ENCODE measurements at regions not wholly inside any gene's neighbourhood (a gene's known extent, or its start where the extent isn't known, plus 50 kb on each side); places are given as distances from the start of the nearest gene placed in this dataset.
"Not testable (repeated sequence)": the region's sequence is repeated elsewhere in the genome, so short reads cannot be mapped to it uniquely, and the experiment has no call there.

GRCh38 chr21:10354851-10355578, 166.4 kb upstream of the TPTE start:
- intact Hi-C loops (cut with micrococcal nuclease); H3K4me2 ChIP-seq (ENCODE audit: insufficient read depth, low read length); in situ Hi-C loops (cut with MboI); H4K20me1 ChIP-seq (replicated peaks; ENCODE audit: control insufficient read depth, insufficient read depth, low read length); POLR2A ChIA-PET; H3K9me3 ChIP-seq (replicated peaks; ENCODE audit: control insufficient read depth, insufficient read depth, low read depth, low read length); H3K27me3 ChIP-seq (ENCODE audit: control insufficient read depth in 2 of 2, insufficient read depth in 2 of 2, low read length in 2 of 2); H3K4me1 ChIP-seq (replicated peaks in 1 of 2; ENCODE audit: control insufficient read depth in 2 of 2, insufficient read depth in 2 of 2, low read length in 2 of 2); H3K9me1 ChIP-seq (ENCODE audit: control insufficient read depth, insufficient read depth, low read length); H3K4me3 ChIP-seq; H3K79me2 ChIP-seq (ENCODE audit: control insufficient read depth, insufficient read depth, low read length); FAIRE-seq; H3K9ac ChIP-seq (ENCODE audit: insufficient read depth in 1 of 2, low read depth in 2 of 2, low read length in 2 of 2); DNase-seq (ENCODE audit: extremely low read depth in 1 of 4, low spot score in 3 of 4); CTCF ChIA-PET (ENCODE audit: low intra/inter-chr PET ratio); BruUV-seq (replicated peaks); H3K36me3 ChIP-seq (ENCODE audit: control insufficient read depth, insufficient read depth, low read length); H3K27ac ChIP-seq (ENCODE audit: extremely low read depth, low read depth, low read length): not testable (repeated sequence)
- 0 out of 2 replicates have a peak overlapping the region, but pooled peaks have one; percentile 2 for H2AFZ ChIP-seq (ENCODE audit: low read depth, low read length)
- WGBS (ENCODE audit: insufficient coverage, low coverage, missing lambda C conversion rate), result 3% methylated on average over 5 of the region's 5 CpGs
- ATAC-seq, result peak; percentile 67

- intact Hi-C loops (cut with micrococcal nuclease); BruUV-seq (replicated peaks); DNase-seq (ENCODE audit: extremely low read depth in 1 of 4, low spot score in 3 of 4); POLR2A ChIA-PET; in situ Hi-C loops (cut with MboI); H3K4me3 ChIP-seq; H3K4me2 ChIP-seq (ENCODE audit: insufficient read depth, low read length); FAIRE-seq; H3K9me1 ChIP-seq (ENCODE audit: control insufficient read depth, insufficient read depth, low read length); H3K27ac ChIP-seq (ENCODE audit: extremely low read depth, low read depth, low read length); H3K9me3 ChIP-seq (replicated peaks; ENCODE audit: control insufficient read depth, insufficient read depth, low read depth, low read length); H3K79me2 ChIP-seq (ENCODE audit: control insufficient read depth, insufficient read depth, low read length); H4K20me1 ChIP-seq (replicated peaks; ENCODE audit: control insufficient read depth, insufficient read depth, low read length); H3K9ac ChIP-seq (ENCODE audit: insufficient read depth in 1 of 2, low read depth in 2 of 2, low read length in 2 of 2); H3K27me3 ChIP-seq (ENCODE audit: control insufficient read depth in 2 of 2, insufficient read depth in 2 of 2, low read length in 2 of 2); H2AFZ ChIP-seq (ENCODE audit: low read depth, low read length); H3K36me3 ChIP-seq (ENCODE audit: control insufficient read depth, insufficient read depth, low read length); CTCF ChIA-PET (ENCODE audit: low intra/inter-chr PET ratio); ATAC-seq; H3K4me1 ChIP-seq (replicated peaks in 1 of 2; ENCODE audit: control insufficient read depth in 2 of 2, insufficient read depth in 2 of 2, low read length in 2 of 2): not testable (repeated sequence)
- WGBS (ENCODE audit: insufficient coverage, low coverage, missing lambda C conversion rate), result 0% methylated on average over 2 of the region's 2 CpGs
Measured at GRCh38 chr21:10359120-10359519, 162.3 kb upstream of the TPTE start.

- WGBS (ENCODE audit: insufficient coverage, low coverage, missing lambda C conversion rate), result 0% methylated on average over 4 of the region's 4 CpGs
- H3K27me3 ChIP-seq (ENCODE audit: control insufficient read depth in 2 of 2, insufficient read depth in 2 of 2, low read length in 2 of 2); H3K4me1 ChIP-seq (replicated peaks in 1 of 2; ENCODE audit: control insufficient read depth in 2 of 2, insufficient read depth in 2 of 2, low read length in 2 of 2); FAIRE-seq; DNase-seq (ENCODE audit: extremely low read depth in 1 of 4, low spot score in 3 of 4); H3K9me1 ChIP-seq (ENCODE audit: control insufficient read depth, insufficient read depth, low read length); H3K4me2 ChIP-seq (ENCODE audit: insufficient read depth, low read length); H3K36me3 ChIP-seq (ENCODE audit: control insufficient read depth, insufficient read depth, low read length); ATAC-seq; CTCF ChIA-PET (ENCODE audit: low intra/inter-chr PET ratio); H3K9me3 ChIP-seq (replicated peaks; ENCODE audit: control insufficient read depth, insufficient read depth, low read depth, low read length); H4K20me1 ChIP-seq (replicated peaks; ENCODE audit: control insufficient read depth, insufficient read depth, low read length); H3K4me3 ChIP-seq; POLR2A ChIA-PET; H3K27ac ChIP-seq (ENCODE audit: extremely low read depth, low read depth, low read length); H3K9ac ChIP-seq (ENCODE audit: insufficient read depth in 1 of 2, low read depth in 2 of 2, low read length in 2 of 2); BruUV-seq (replicated peaks); H3K79me2 ChIP-seq (ENCODE audit: control insufficient read depth, insufficient read depth, low read length); H2AFZ ChIP-seq (ENCODE audit: low read depth, low read length); intact Hi-C loops (cut with micrococcal nuclease); in situ Hi-C loops (cut with MboI): not testable (repeated sequence)
Measured at GRCh38 chr21:10359911-10360310, 161.5 kb upstream of the TPTE start.

- H4K20me1 ChIP-seq (replicated peaks; ENCODE audit: control insufficient read depth, insufficient read depth, low read length); H3K36me3 ChIP-seq (ENCODE audit: control insufficient read depth, insufficient read depth, low read length); intact Hi-C loops (cut with micrococcal nuclease); DNase-seq (ENCODE audit: extremely low read depth in 1 of 4, low spot score in 3 of 4); H3K27ac ChIP-seq (ENCODE audit: extremely low read depth, low read depth, low read length); H3K79me2 ChIP-seq (ENCODE audit: control insufficient read depth, insufficient read depth, low read length); CTCF ChIA-PET (ENCODE audit: low intra/inter-chr PET ratio); H3K4me1 ChIP-seq (replicated peaks in 1 of 2; ENCODE audit: control insufficient read depth in 2 of 2, insufficient read depth in 2 of 2, low read length in 2 of 2); in situ Hi-C loops (cut with MboI); H3K9me1 ChIP-seq (ENCODE audit: control insufficient read depth, insufficient read depth, low read length); H3K4me3 ChIP-seq; POLR2A ChIA-PET; FAIRE-seq; BruUV-seq (replicated peaks); H3K9me3 ChIP-seq (replicated peaks; ENCODE audit: control insufficient read depth, insufficient read depth, low read depth, low read length); H2AFZ ChIP-seq (ENCODE audit: low read depth, low read length); H3K9ac ChIP-seq (ENCODE audit: insufficient read depth in 1 of 2, low read depth in 2 of 2, low read length in 2 of 2); H3K4me2 ChIP-seq (ENCODE audit: insufficient read depth, low read length); H3K27me3 ChIP-seq (ENCODE audit: control insufficient read depth in 2 of 2, insufficient read depth in 2 of 2, low read length in 2 of 2): not testable (repeated sequence)
- peak; percentile 16; the same call in 2 of the 3 replicates for ATAC-seq
- 0% methylated on average over 2 of the region's 3 CpGs for WGBS (ENCODE audit: insufficient coverage, low coverage, missing lambda C conversion rate)
Measured at GRCh38 chr21:10361214-10361736, 160.1 kb upstream of the TPTE start.
